Liver (tissue), 8 donors: ENCODE measurements at regions not wholly inside any gene's neighbourhood (a gene's known extent, or its start where the extent isn't known, plus 50 kb on each side); places are given as distances from the start of the nearest gene placed in this dataset.

Experiments used
- DNase-seq: peaks from one replicate; pipeline ENCODE4 v3.0.0-alpha.2; 2017; ENCODE audit warnings: low spot score
- H3K27ac ChIP-seq, 2 donors: one replicate each; pipeline ENCODE4 v1.7.0; 2013; ENCODE audit warnings: inconsistent platforms in 2 of 2, low read length in 2 of 2, control low read depth in 1 of 2, low read depth in 1 of 2, mild to moderate bottlenecking in 1 of 2
- H3K27me3 ChIP-seq, 4 donors: one replicate each; pipeline versions ENCODE4 v1.6.1 to v1.7.0; 2013; ENCODE audit warnings: low read length in 3 of 4, inconsistent platforms in 1 of 4, mild to moderate bottlenecking in 1 of 4, moderate library complexity in 1 of 4; ENCODE audit not compliant: control insufficient read depth in 4 of 4, insufficient read depth in 4 of 4
- H3K36me3 ChIP-seq, 4 donors: one replicate each; pipeline versions ENCODE4 v1.6.1 to v1.7.0; 2013; ENCODE audit warnings: low read length in 3 of 4, mild to moderate bottlenecking in 3 of 4, low read depth in 1 of 4, moderate library complexity in 1 of 4; ENCODE audit not compliant: control insufficient read depth in 4 of 4, insufficient read depth in 3 of 4
- H3K4me1 ChIP-seq, 4 donors: one replicate each; pipeline versions ENCODE4 v1.6.1 to v1.7.0; 2013; ENCODE audit warnings: low read length in 3 of 4, mild to moderate bottlenecking in 3 of 4, moderate library complexity in 1 of 4; ENCODE audit not compliant: control insufficient read depth in 4 of 4, insufficient read depth in 4 of 4
- H3K4me3 ChIP-seq, 3 donors: one replicate each; pipeline versions ENCODE4 v1.6.1 to v1.7.0; 2013; ENCODE audit warnings: low read length in 3 of 3, control low read depth in 1 of 3, low read depth in 1 of 3, mild to moderate bottlenecking in 1 of 3
- H3K9ac ChIP-seq, 2 donors: one replicate each; pipeline ENCODE4 v1.7.0; 2013; ENCODE audit warnings: low read length in 2 of 2, mild to moderate bottlenecking in 2 of 2, moderate library complexity in 2 of 2, control low read depth in 1 of 2, low read depth in 1 of 2
- H3K9me3 ChIP-seq, 4 donors: one replicate each; pipeline versions ENCODE4 v1.6.1 to v1.7.0; 2013; ENCODE audit warnings: low read length in 3 of 4; ENCODE audit not compliant: control insufficient read depth in 4 of 4
- EGR1 ChIP-seq, 2 donors: IDR thresholded peaks; 2 replicates each; pipeline ENCODE4 v1.6.1; 2016 to 2018; ENCODE audit warnings: antibody characterized with exemption in 2 of 2, low read depth in 2 of 2
- FOXA1 ChIP-seq: IDR thresholded peaks from 2 replicates; pipeline ENCODE4 v1.6.1; 2016; ENCODE audit warnings: antibody characterized with exemption
- FOXA2 ChIP-seq: IDR thresholded peaks from 2 replicates; pipeline ENCODE4 v1.6.1; 2016; ENCODE audit warnings: antibody characterized with exemption
- GABPA ChIP-seq, 2 donors: IDR thresholded peaks in 1 of 2; conservative IDR thresholded peaks in 1 of 2; 2 replicates each; pipeline ENCODE4 v1.6.1; 2016; ENCODE audit warnings: antibody characterized with exemption in 2 of 2, mild to moderate bottlenecking in 1 of 2, moderate library complexity in 1 of 2
- HNF4A ChIP-seq, 2 donors: conservative IDR thresholded peaks; 2 replicates each; pipeline ENCODE4 v1.6.1; 2016; ENCODE audit warnings: antibody characterized with exemption in 2 of 2, mild to moderate bottlenecking in 2 of 2
- HNF4G ChIP-seq: IDR thresholded peaks from 2 replicates; pipeline ENCODE4 v1.6.1; 2016; ENCODE audit warnings: antibody characterized with exemption
- JUND ChIP-seq, 2 donors: IDR thresholded peaks; 2 replicates each; pipeline ENCODE4 v1.6.1; 2016; ENCODE audit warnings: antibody characterized with exemption in 2 of 2
- YY1 ChIP-seq: IDR thresholded peaks from 2 replicates; pipeline ENCODE4 v1.6.1; 2016; ENCODE audit warnings: antibody characterized with exemption, mild to moderate bottlenecking
- WGBS: extraction: QIAGEN DNeasy Blood & Tissue Kit; methylation state at CpG from one replicate; pipeline ENCODE4 v1.1.7; 2013; 5-methylcytosine and 5-hydroxymethylcytosine counted together
- TF ChIP-seq, protein P1 (sequence below): IDR thresholded peaks from 2 replicates; pipeline ENCODE4 v1.6.1; 2016; ENCODE audit warnings: antibody characterized with exemption
- TF ChIP-seq, protein P2 (sequence below): fragments of 150-350 bp; IDR thresholded peaks from 2 replicates; pipeline ENCODE4 v1.5.1; 2017; ENCODE audit warnings: improper control_type of control experiment, low read depth, low read length; ENCODE audit not compliant: missing input control
- TF ChIP-seq, protein P3 (sequence below): IDR thresholded peaks from 2 replicates; pipeline ENCODE4 v1.6.1; 2016; ENCODE audit warnings: antibody characterized with exemption
- TF ChIP-seq, protein P4 (sequence below): IDR thresholded peaks from 2 replicates; pipeline ENCODE4 v1.6.1; 2016; ENCODE audit warnings: antibody characterized with exemption
- TF ChIP-seq, protein P5 (sequence below): IDR thresholded peaks from 2 replicates; pipeline ENCODE4 v1.6.1; 2016; ENCODE audit warnings: antibody characterized with exemption, mild to moderate bottlenecking
- donor health status: healthy.
- donor health status: healthy.
- donor health status: healthy.
- donor health status: healthy.
- donor health status: healthy.

DNA sequence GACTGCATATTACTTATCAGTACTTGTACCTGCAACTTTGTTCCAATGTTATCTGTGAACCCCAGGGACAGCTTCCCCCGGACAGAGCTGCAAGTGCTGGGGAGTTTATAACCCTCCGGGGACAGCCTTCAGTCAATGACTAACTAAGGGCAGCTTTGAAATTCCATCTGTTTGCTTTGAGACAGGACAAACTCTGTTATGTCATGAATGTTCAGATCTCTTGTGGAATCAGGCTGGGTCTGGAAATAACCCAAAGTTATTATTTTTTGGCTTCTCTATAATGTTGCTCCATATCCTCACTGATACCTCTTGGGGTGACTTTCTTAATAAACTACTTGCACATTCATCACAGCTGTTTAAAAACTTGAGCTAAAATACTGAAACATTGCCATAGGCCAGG lies 617.5 kb upstream of the TLE4 start:
- TF ChIP-seq HNF4A (conservative IDR thresholded peaks at IDR 0.05) (peak in 1 of 2 donors; percentile 14), GABPA (IDR thresholded peaks at IDR 0.05 in 1 of 2, conservative IDR thresholded peaks at IDR 0.05 in 1 of 2) (no peak), EGR1 (IDR thresholded peaks at IDR 0.05; ENCODE audit: low read depth in 2 of 2) (no peak)
- no peaks in the 10 kb centered on the region for H3K36me3 ChIP-seq
- peaks cover 0 to 3% (median 2%) of the 10 kb centered on the region in 4 donors for H3K9me3 ChIP-seq
- H3K27me3 ChIP-seq = no peaks in the 10 kb centered on the region
- no peak for DNase-seq
- no peak overlapping the region for H3K4me3 ChIP-seq
- H3K27ac ChIP-seq = no peak overlapping the region
- H3K4me1 ChIP-seq = no peaks in the 10 kb centered on the region
- 21% methylated on average over 2 of the region's 2 CpGs for WGBS
- no peak overlapping the region for H3K9ac ChIP-seq

DNA sequence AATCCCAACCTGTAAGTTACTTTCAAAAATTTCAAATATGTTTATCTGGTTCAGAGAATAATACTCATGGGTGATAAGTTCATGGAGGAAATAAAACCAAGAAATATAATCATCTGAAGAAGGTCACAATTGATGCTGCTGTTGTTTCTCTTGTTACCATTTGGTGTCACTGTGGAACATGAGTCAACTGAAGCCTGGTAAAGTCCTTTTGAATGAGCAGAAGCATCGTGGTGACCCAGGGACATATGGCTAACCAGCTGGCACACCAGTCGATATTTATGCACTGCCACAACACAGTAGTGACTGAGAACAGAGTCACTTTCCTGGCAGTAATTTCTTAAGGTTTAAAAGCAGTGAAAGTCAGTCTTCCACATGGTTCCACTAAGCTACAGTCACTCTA lies 612.9 kb upstream of the TLE4 start:
- Histone ChIP-seq H3K9me3 (peaks cover 0 to 8% (median 3%) of the 10 kb centered on the region in 4 donors), H3K27ac (no peak overlapping the region), H3K4me1 (no peaks in the 10 kb centered on the region), H3K27me3 (no peaks in the 10 kb centered on the region), H3K9ac (no peak overlapping the region), H3K36me3 (no peaks in the 10 kb centered on the region), H3K4me3 (no peak overlapping the region)
- TF ChIP-seq GABPA (IDR thresholded peaks at IDR 0.05 in 1 of 2, conservative IDR thresholded peaks at IDR 0.05 in 1 of 2) = no peak
- TF ChIP-seq, protein P1, sequence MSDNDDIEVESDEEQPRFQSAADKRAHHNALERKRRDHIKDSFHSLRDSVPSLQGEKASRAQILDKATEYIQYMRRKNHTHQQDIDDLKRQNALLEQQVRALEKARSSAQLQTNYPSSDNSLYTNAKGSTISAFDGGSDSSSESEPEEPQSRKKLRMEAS = no peak
- TF ChIP-seq, protein P2, sequence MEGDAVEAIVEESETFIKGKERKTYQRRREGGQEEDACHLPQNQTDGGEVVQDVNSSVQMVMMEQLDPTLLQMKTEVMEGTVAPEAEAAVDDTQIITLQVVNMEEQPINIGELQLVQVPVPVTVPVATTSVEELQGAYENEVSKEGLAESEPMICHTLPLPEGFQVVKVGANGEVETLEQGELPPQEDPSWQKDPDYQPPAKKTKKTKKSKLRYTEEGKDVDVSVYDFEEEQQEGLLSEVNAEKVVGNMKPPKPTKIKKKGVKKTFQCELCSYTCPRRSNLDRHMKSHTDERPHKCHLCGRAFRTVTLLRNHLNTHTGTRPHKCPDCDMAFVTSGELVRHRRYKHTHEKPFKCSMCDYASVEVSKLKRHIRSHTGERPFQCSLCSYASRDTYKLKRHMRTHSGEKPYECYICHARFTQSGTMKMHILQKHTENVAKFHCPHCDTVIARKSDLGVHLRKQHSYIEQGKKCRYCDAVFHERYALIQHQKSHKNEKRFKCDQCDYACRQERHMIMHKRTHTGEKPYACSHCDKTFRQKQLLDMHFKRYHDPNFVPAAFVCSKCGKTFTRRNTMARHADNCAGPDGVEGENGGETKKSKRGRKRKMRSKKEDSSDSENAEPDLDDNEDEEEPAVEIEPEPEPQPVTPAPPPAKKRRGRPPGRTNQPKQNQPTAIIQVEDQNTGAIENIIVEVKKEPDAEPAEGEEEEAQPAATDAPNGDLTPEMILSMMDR = no peak
- TF ChIP-seq, protein P3, sequence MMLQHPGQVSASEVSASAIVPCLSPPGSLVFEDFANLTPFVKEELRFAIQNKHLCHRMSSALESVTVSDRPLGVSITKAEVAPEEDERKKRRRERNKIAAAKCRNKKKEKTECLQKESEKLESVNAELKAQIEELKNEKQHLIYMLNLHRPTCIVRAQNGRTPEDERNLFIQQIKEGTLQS = no peak
- no peak for TF ChIP-seq FOXA1
- TF ChIP-seq, protein P4, sequence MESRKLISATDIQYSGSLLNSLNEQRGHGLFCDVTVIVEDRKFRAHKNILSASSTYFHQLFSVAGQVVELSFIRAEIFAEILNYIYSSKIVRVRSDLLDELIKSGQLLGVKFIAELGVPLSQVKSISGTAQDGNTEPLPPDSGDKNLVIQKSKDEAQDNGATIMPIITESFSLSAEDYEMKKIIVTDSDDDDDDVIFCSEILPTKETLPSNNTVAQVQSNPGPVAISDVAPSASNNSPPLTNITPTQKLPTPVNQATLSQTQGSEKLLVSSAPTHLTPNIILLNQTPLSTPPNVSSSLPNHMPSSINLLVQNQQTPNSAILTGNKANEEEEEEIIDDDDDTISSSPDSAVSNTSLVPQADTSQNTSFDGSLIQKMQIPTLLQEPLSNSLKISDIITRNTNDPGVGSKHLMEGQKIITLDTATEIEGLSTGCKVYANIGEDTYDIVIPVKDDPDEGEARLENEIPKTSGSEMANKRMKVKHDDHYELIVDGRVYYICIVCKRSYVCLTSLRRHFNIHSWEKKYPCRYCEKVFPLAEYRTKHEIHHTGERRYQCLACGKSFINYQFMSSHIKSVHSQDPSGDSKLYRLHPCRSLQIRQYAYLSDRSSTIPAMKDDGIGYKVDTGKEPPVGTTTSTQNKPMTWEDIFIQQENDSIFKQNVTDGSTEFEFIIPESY = no peak
- TF ChIP-seq HNF4G = no peak
- TF ChIP-seq, protein P5, sequence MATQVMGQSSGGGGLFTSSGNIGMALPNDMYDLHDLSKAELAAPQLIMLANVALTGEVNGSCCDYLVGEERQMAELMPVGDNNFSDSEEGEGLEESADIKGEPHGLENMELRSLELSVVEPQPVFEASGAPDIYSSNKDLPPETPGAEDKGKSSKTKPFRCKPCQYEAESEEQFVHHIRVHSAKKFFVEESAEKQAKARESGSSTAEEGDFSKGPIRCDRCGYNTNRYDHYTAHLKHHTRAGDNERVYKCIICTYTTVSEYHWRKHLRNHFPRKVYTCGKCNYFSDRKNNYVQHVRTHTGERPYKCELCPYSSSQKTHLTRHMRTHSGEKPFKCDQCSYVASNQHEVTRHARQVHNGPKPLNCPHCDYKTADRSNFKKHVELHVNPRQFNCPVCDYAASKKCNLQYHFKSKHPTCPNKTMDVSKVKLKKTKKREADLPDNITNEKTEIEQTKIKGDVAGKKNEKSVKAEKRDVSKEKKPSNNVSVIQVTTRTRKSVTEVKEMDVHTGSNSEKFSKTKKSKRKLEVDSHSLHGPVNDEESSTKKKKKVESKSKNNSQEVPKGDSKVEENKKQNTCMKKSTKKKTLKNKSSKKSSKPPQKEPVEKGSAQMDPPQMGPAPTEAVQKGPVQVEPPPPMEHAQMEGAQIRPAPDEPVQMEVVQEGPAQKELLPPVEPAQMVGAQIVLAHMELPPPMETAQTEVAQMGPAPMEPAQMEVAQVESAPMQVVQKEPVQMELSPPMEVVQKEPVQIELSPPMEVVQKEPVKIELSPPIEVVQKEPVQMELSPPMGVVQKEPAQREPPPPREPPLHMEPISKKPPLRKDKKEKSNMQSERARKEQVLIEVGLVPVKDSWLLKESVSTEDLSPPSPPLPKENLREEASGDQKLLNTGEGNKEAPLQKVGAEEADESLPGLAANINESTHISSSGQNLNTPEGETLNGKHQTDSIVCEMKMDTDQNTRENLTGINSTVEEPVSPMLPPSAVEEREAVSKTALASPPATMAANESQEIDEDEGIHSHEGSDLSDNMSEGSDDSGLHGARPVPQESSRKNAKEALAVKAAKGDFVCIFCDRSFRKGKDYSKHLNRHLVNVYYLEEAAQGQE = no peak
- no peak for TF ChIP-seq FOXA2
- no peak for TF ChIP-seq EGR1 (IDR thresholded peaks at IDR 0.05; ENCODE audit: low read depth in 2 of 2)
- TF ChIP-seq YY1 = no peak
- TF ChIP-seq JUND (IDR thresholded peaks at IDR 0.05) = no peak
- no peak for TF ChIP-seq HNF4A (conservative IDR thresholded peaks at IDR 0.05)
- WGBS = 65% methylated on average over 2 of the region's 2 CpGs
- no peak for DNase-seq
